ENCODE measurements at regions not wholly inside any gene's neighbourhood (a gene's known extent, or its start where the extent isn't known, plus 50 kb on each side); places are given as distances from the start of the nearest gene placed in this dataset.
A peak's percentile ranks its signal among the peaks of the same experiment; 100 is the strongest.

- TF ChIP-seq, protein P1, sequence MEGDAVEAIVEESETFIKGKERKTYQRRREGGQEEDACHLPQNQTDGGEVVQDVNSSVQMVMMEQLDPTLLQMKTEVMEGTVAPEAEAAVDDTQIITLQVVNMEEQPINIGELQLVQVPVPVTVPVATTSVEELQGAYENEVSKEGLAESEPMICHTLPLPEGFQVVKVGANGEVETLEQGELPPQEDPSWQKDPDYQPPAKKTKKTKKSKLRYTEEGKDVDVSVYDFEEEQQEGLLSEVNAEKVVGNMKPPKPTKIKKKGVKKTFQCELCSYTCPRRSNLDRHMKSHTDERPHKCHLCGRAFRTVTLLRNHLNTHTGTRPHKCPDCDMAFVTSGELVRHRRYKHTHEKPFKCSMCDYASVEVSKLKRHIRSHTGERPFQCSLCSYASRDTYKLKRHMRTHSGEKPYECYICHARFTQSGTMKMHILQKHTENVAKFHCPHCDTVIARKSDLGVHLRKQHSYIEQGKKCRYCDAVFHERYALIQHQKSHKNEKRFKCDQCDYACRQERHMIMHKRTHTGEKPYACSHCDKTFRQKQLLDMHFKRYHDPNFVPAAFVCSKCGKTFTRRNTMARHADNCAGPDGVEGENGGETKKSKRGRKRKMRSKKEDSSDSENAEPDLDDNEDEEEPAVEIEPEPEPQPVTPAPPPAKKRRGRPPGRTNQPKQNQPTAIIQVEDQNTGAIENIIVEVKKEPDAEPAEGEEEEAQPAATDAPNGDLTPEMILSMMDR (IDR thresholded peaks at IDR 0.05; ENCODE audit: insufficient read depth, low read depth, low read length) = no peak
- DNase-seq (ENCODE audit: low read depth) = no peak
- no peak overlapping the region for H3K4me3 ChIP-seq (ENCODE audit: low read depth, low read length)
These were observed 468.9 kb upstream of the CCDC54 start for GRCh38 chr3:106908181-106908938.

- DNase-seq (ENCODE audit: low read depth) = peak; percentile 1
- no peak overlapping the region for H3K4me3 ChIP-seq (ENCODE audit: low read depth, low read length)
- TF ChIP-seq, protein P1 (IDR thresholded peaks at IDR 0.05; ENCODE audit: insufficient read depth, low read depth, low read length) = no peak
These were observed 464.0 kb upstream of the CCDC54 start for GRCh38 chr3:106913111-106913698.

DNA sequence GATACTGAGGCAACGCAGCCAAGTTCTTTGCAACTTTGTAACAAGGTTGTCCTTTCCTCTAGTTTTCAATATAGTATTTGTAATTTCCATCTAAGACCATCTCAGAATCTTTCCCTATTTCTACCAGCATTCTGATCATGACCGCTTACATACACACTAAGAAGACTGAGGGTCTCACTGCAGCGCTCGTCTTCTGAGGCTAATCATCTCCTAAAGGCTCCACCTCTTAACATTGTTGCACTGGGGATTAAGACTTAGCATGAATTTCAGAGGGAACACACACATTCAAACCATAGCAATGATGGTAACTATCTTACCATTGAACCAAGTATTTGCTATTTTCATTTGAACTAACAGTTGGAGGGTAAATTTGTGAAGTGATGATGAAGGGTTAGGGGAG is 463.3 kb upstream of the CCDC54 start:
- no peak overlapping the region for H3K4me3 ChIP-seq (ENCODE audit: low read depth, low read length)
- TF ChIP-seq, protein P1 (IDR thresholded peaks at IDR 0.05; ENCODE audit: insufficient read depth, low read depth, low read length) = no peak
- no peak for DNase-seq (ENCODE audit: low read depth)

- TF ChIP-seq, protein P1 (IDR thresholded peaks at IDR 0.05; ENCODE audit: insufficient read depth, low read depth, low read length) = no peak
- no peak for DNase-seq (ENCODE audit: low read depth)
- H3K4me3 ChIP-seq (ENCODE audit: low read depth, low read length) = no peak overlapping the region
These were observed 456.6 kb upstream of the CCDC54 start for GRCh38 chr3:106920609-106921008.

- no peak for DNase-seq (ENCODE audit: low read depth)
- no peak overlapping the region for H3K4me3 ChIP-seq (ENCODE audit: low read depth, low read length)
- TF ChIP-seq, protein P1 (IDR thresholded peaks at IDR 0.05; ENCODE audit: insufficient read depth, low read depth, low read length) = no peak
These were observed 448.2 kb upstream of the CCDC54 start for GRCh38 chr3:106929081-106929480.

- TF ChIP-seq, protein P1 (IDR thresholded peaks at IDR 0.05; ENCODE audit: insufficient read depth, low read depth, low read length) = no peak
- H3K4me3 ChIP-seq (ENCODE audit: low read depth, low read length) = no peak overlapping the region
- no peak for DNase-seq (ENCODE audit: low read depth)
These were observed 447.2 kb upstream of the CCDC54 start for GRCh38 chr3:106930086-106930485.
